Inflammatory macrophage treated with lipopolysaccharide for 4 hours (primary cell): ENCODE measurements at regions not wholly inside any gene's neighbourhood (a gene's known extent, or its start where the extent isn't known, plus 50 kb on each side); places are given as distances from the start of the nearest gene placed in this dataset.
A peak's percentile ranks its signal among the peaks of the same experiment; 100 is the strongest.

ENCODE experiments used
- DNase-seq: peaks from one replicate; pipeline ENCODE4 v3.0.0-alpha.2; 2020

GRCh38 chr20:43863821-43864544 lies 50.7 kb upstream of the TOX2 start:
- DNase-seq: no peak

GRCh38 chr20:43863330-43863729 lies 51.3 kb upstream of the TOX2 start:
- DNase-seq: no peak

GRCh38 chr20:43862438-43862837 lies 52.2 kb upstream of the TOX2 start:
- DNase-seq: no peak

- no peak for DNase-seq
These were observed 54.7 kb upstream of the TOX2 start for GRCh38 chr20:43859994-43860393.

GRCh38 chr20:43857932-43858331 lies 56.7 kb upstream of the TOX2 start:
- DNase-seq: no peak

- DNase-seq: no peak
These were observed 57.5 kb upstream of the TOX2 start for GRCh38 chr20:43857127-43857526.

- DNase-seq: no peak
These were observed 58.8 kb upstream of the TOX2 start for GRCh38 chr20:43855803-43856202.

GRCh38 chr20:43853918-43854317 lies 60.7 kb upstream of the TOX2 start:
- no peak for DNase-seq

- no peak for DNase-seq
These were observed 61.4 kb upstream of the TOX2 start for GRCh38 chr20:43853174-43853803.

- DNase-seq: no peak
These were observed 65.0 kb upstream of the TOX2 start for GRCh38 chr20:43849496-43850186.

- DNase-seq: no peak
These were observed 68.1 kb upstream of the TOX2 start for GRCh38 chr20:43846516-43846905.

GRCh38 chr20:43844778-43845614 lies 69.7 kb upstream of the TOX2 start:
- DNase-seq: no peak

- DNase-seq: no peak
These were observed 70.5 kb upstream of the TOX2 start for GRCh38 chr20:43843965-43844660.

GRCh38 chr20:43843096-43843964 lies 71.3 kb upstream of the TOX2 start:
- DNase-seq: peak; percentile 9

- DNase-seq: no peak
These were observed 72.3 kb upstream of the TOX2 start for GRCh38 chr20:43842126-43843020.

GRCh38 chr20:43840382-43841070 lies 74.1 kb upstream of the TOX2 start:
- no peak for DNase-seq

GRCh38 chr20:43839793-43840199 lies 74.9 kb upstream of the TOX2 start:
- DNase-seq: no peak

- no peak for DNase-seq
These were observed 76.0 kb upstream of the TOX2 start for GRCh38 chr20:43838703-43839060.

- no peak for DNase-seq
These were observed 76.6 kb upstream of the TOX2 start for GRCh38 chr20:43837856-43838702.
